Left colon (tissue), 2 donors: ENCODE measurements at regions not wholly inside any gene's neighbourhood (a gene's known extent, or its start where the extent isn't known, plus 50 kb on each side); places are given as distances from the start of the nearest gene placed in this dataset.
A peak's percentile ranks its signal among the peaks of the same experiment; 100 is the strongest.

ENCODE experiments used
- ATAC-seq: fragments of 200-7000 bp; cut with Tn5 transposase; one replicate; pipeline ENCODE4 v1.9.1; 2020; ENCODE audit warnings: mild to moderate bottlenecking, moderate library complexity
- DNase-seq, 2 donors: peaks; one replicate each; pipeline ENCODE4 v3.0.0-alpha.2; 2020
- intact Hi-C, 2 donors: fragments of 100-400 bp; cut with DNase I in 1 of 2; cut with micrococcal nuclease in 1 of 2; formaldehyde crosslinking; loops; one replicate each; pipeline versions ENCODE4 v1.11.2 to v1.14.0; 2022; cut with DNase I, micrococcal nuclease
- donor health status: DM: no; HTN: no; CAD: no.
- donor health status: DM: yes; HTN: yes; CAD: no.

GRCh38 chr2:164126960-164127660 is 391.3 kb upstream of the FIGN start:
- no peak for DNase-seq
- intact Hi-C loops: no loop called here
- ATAC-seq: no peak

- ATAC-seq (no peak), DNase-seq (no peak)
- intact Hi-C loops: no loop called here
Observed at GRCh38 chr2:164115806-164116205, 380.0 kb upstream of the FIGN start.

- intact Hi-C loops: no loop called here
- ATAC-seq (no peak), DNase-seq (no peak)
Observed at GRCh38 chr2:164114937-164115336, 379.1 kb upstream of the FIGN start.

GRCh38 chr2:164112105-164112504 is 376.3 kb upstream of the FIGN start:
- ATAC-seq (no peak), DNase-seq (no peak)
- intact Hi-C loops: no loop called here

GRCh38 chr2:164110515-164110914 is 374.7 kb upstream of the FIGN start:
- DNase-seq (no peak), ATAC-seq (no peak)
- intact Hi-C loops: no loop called here

GRCh38 chr2:164109006-164109405 is 373.2 kb upstream of the FIGN start:
- intact Hi-C loops: no loop called here
- DNase-seq: no peak
- no peak for ATAC-seq

GRCh38 chr2:164103271-164103670 is 367.5 kb upstream of the FIGN start:
- ATAC-seq: no peak
- DNase-seq: no peak
- intact Hi-C loops: no loop called here

- DNase-seq (no peak), ATAC-seq (no peak)
- intact Hi-C loops: no loop called here
Observed at GRCh38 chr2:164102366-164102765, 366.6 kb upstream of the FIGN start.

- ATAC-seq (no peak), DNase-seq (no peak)
- intact Hi-C loops: no loop called here
Observed at GRCh38 chr2:164091673-164092072, 355.9 kb upstream of the FIGN start.

GRCh38 chr2:164090533-164090932 is 354.7 kb upstream of the FIGN start:
- intact Hi-C loops: no loop called here
- ATAC-seq: no peak

GRCh38 chr2:164084066-164084465 is 348.3 kb upstream of the FIGN start:
- no peak for DNase-seq
- intact Hi-C loops: no loop called here
- no peak for ATAC-seq

More at GRCh38 chr2:164090533-164090932, 354.7 kb upstream of the FIGN start:
- no peak for DNase-seq

GRCh38 chr2:164080486-164080885 is 344.7 kb upstream of the FIGN start:
- DNase-seq: no peak
- intact Hi-C loops: no loop called here
- ATAC-seq: no peak

GRCh38 chr2:164079258-164079657 is 343.4 kb upstream of the FIGN start:
- DNase-seq (no peak), ATAC-seq (no peak)
- intact Hi-C loops: no loop called here

- intact Hi-C loops: no loop called here
- no peak for DNase-seq
- ATAC-seq: no peak
Observed at GRCh38 chr2:164078421-164078820, 342.6 kb upstream of the FIGN start.

GRCh38 chr2:164073101-164074074 is 337.6 kb upstream of the FIGN start:
- intact Hi-C loops: no loop called here
- ATAC-seq: no peak

GRCh38 chr2:164069540-164069939 is 333.7 kb upstream of the FIGN start:
- no peak for DNase-seq
- intact Hi-C loops: no loop called here
- ATAC-seq: no peak

More at GRCh38 chr2:164073101-164074074, 337.6 kb upstream of the FIGN start:
- DNase-seq: no peak

- DNase-seq: no peak
- intact Hi-C loops: no loop called here
- no peak for ATAC-seq
Observed at GRCh38 chr2:164068063-164068462, 332.3 kb upstream of the FIGN start.

GRCh38 chr2:164066095-164066494 is 330.3 kb upstream of the FIGN start:
- DNase-seq (no peak), ATAC-seq (no peak)
- intact Hi-C loops: no loop called here

- intact Hi-C loops: no loop called here
- ATAC-seq (no peak), DNase-seq (no peak)
Observed at GRCh38 chr2:164065038-164065437, 329.2 kb upstream of the FIGN start.

GRCh38 chr2:164061129-164061746 is 325.4 kb upstream of the FIGN start:
- DNase-seq: peak in 1 of 2 donors; percentile 14
- intact Hi-C loops: no loop called here
- ATAC-seq: no peak
